ENCODE measurements at regions not wholly inside any gene's neighbourhood (a gene's known extent, or its start where the extent isn't known, plus 50 kb on each side); places are given as distances from the start of the nearest gene placed in this dataset.
"Not testable (repeated sequence)": the region's sequence is repeated elsewhere in the genome, so short reads cannot be mapped to it uniquely, and the experiment has no call there.

DNA sequence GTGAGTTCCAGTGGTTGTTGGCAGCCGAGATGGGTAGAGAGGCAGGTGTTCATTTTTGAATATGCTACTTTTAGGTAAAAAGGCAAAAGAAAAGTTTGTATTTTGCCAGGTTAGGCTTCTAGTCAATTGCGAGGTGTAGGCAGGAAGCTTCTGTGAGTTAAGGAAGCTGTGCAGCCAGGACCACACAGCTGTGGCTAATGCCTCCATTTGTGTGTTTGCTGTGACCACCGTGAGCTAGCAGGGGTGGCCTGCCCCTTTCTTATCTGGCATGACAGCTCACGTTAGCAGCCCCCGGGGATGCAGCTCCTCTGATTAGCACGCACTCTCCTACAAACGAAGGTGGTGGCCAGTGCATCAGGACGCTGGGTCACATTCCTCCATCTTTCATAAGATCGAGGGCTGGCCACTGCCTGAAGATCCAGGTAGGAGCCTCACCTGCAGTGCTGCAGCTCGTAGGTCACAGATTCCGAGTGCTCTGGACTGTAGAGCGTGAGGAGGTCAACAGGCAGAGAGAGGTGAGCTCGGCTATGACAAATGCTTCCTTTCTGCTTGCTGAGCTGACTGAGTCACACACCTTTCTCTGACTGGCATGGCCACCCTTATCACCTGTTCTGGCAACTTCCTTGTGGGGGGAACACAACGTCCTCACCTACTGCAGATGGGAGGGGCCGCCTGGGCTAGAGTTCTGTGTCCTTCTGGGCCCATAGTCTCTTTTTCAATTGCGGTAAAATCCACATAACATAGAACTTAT is 244.4 kb downstream of the HS3ST3B1 start:
- no peak overlapping the region for H3K56ac ChIP-seq (ENCODE audit: low read length)
- H3K4ac ChIP-seq (ENCODE audit: low read depth, low read length), result no peak overlapping the region
- H3K79me2 ChIP-seq (ENCODE audit: control insufficient read depth, insufficient read depth, low read length), result no peaks in the 10 kb centered on the region
- H2BK120ac ChIP-seq (ENCODE audit: low read depth, low read length), result no peak overlapping the region
- H2BK15ac ChIP-seq (replicated peaks; ENCODE audit: low read depth), result no peak overlapping the region
- no peak overlapping the region for H3K4me3 ChIP-seq (ENCODE audit: low read length)
- H2BK5ac ChIP-seq (ENCODE audit: low read length), result no peak overlapping the region
- H3K27me3 ChIP-seq (ENCODE audit: insufficient read depth, low read length, poor library complexity), result no peaks in the 10 kb centered on the region
- DNase-seq, result peak; percentile 14
- no peaks in the 10 kb centered on the region for H3K4me1 ChIP-seq (ENCODE audit: control insufficient read depth, low read depth, low read length)
- no peak overlapping the region for H3K27ac ChIP-seq (ENCODE audit: low read depth, low read length)
- WGBS (ENCODE audit: extremely low coverage, insufficient coverage, low lambda C conversion rate), result no CpG with 5 or more reads among the region's 16 CpGs
- no peak overlapping the region for H3K18ac ChIP-seq (ENCODE audit: low read length)
- H4K5ac ChIP-seq (ENCODE audit: low read length), result no peak overlapping the region
- H3K79me1 ChIP-seq (ENCODE audit: low read length), result no peaks in the 10 kb centered on the region
- no peak overlapping the region for H4K8ac ChIP-seq (ENCODE audit: low read depth, low read length)
- no peak overlapping the region for H2AK5ac ChIP-seq (ENCODE audit: low read length)
- no peak overlapping the region for H3K9ac ChIP-seq (ENCODE audit: low read length)
- no peak overlapping the region for H3K4me2 ChIP-seq (ENCODE audit: low read length)
- H3K36me3 ChIP-seq (ENCODE audit: control insufficient read depth, insufficient read depth, low read length), result no peaks in the 10 kb centered on the region
- no peak overlapping the region for H3K23ac ChIP-seq (ENCODE audit: low read length)

DNA sequence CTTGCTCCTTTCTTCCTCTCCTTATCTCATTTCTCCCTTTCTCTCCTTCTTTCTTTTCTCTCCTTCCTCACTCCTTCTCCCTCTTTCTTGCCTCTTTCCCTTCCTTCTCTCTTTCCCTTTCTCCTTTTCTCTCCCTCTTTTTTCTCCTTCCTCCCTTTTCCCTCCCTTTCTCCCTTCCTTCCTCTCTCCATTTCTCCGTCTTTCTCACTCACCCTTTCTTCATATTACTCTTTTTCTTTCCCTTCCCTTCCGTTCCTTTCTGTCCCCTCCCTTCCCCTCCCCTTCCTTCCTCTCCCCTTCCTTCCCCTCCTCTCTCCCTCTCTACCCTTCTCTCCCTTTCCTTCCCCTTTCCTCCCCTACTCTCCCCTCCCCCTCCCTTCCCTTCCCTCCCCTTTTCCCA is 240.8 kb downstream of the HS3ST3B1 start:
- Histone ChIP-seq H3K79me2 (ENCODE audit: control insufficient read depth, insufficient read depth, low read length) (no peaks in the 10 kb centered on the region), H3K4me1 (ENCODE audit: control insufficient read depth, low read depth, low read length) (no peaks in the 10 kb centered on the region), H2AK5ac (ENCODE audit: low read length) (no peak overlapping the region), H3K18ac (ENCODE audit: low read length) (no peak overlapping the region), H2BK120ac (ENCODE audit: low read depth, low read length) (no peak overlapping the region), H3K9ac (ENCODE audit: low read length) (no peak overlapping the region), H3K79me1 (ENCODE audit: low read length) (no peaks in the 10 kb centered on the region), H4K8ac (ENCODE audit: low read depth, low read length) (no peak overlapping the region), H3K4me3 (ENCODE audit: low read length) (no peak overlapping the region), H4K5ac (ENCODE audit: low read length) (no peak overlapping the region), H3K27ac (ENCODE audit: low read depth, low read length) (no peak overlapping the region), H3K23ac (ENCODE audit: low read length) (no peak overlapping the region), H3K4me2 (ENCODE audit: low read length) (no peak overlapping the region), H3K36me3 (ENCODE audit: control insufficient read depth, insufficient read depth, low read length) (no peaks in the 10 kb centered on the region), H2BK15ac (replicated peaks; ENCODE audit: low read depth) (no peak overlapping the region), H3K27me3 (ENCODE audit: insufficient read depth, low read length, poor library complexity) (no peaks in the 10 kb centered on the region), H3K56ac (ENCODE audit: low read length) (no peak overlapping the region), H2BK5ac (ENCODE audit: low read length) (no peak overlapping the region), H3K4ac (ENCODE audit: low read depth, low read length) (no peak overlapping the region)
- DNase-seq, result no peak
- 94% methylated on average over 2 of the region's 2 CpGs for WGBS (ENCODE audit: extremely low coverage, insufficient coverage, low lambda C conversion rate)

DNA sequence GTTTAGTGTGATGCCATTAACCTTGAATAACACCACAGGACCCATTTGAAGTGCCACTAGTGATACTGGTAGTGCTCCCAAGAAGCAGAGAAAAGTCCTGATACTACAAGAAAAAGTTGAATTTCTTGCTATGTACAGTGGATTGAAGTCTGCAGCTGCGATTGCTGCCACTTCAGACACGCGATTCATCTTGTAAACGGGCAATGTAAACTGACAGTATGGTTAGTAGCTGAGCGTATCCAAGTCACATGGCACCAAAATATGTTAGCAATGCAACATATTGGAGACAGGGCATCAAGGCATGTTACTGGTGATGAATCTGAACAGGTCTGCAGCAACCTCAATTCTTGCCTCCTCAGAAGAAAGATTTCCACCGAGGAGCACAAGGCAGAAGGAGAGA is 238.9 kb downstream of the HS3ST3B1 start:
- WGBS (ENCODE audit: extremely low coverage, insufficient coverage, low lambda C conversion rate), result no CpG with 5 or more reads among the region's 6 CpGs
- Histone ChIP-seq H2AK5ac (ENCODE audit: low read length) (no peak overlapping the region), H3K9ac (ENCODE audit: low read length) (no peak overlapping the region)

DNA sequence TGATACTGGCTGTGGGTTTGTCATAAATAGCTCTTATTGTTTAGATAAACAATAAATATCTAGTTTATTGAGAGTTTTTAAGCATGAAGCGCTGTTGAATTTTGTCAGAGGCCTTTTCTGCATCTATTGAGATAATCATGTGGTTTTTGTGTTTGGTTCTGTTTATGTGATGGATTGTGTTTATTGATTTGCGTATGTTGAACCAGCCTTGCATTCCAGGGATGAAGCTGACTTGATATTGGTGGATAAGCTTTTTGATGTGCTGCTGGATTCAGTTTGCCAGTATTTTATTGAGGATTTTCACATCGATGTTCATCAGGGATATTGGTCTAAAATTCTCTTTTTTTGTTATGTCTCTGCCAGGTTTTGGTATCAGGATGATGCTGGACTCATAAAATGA is 231.4 kb downstream of the HS3ST3B1 start:
- not testable (repeated sequence) for DNase-seq; H3K9ac ChIP-seq (ENCODE audit: low read length); H3K4me2 ChIP-seq (ENCODE audit: low read length)

More for the DNA sequence above, 238.9 kb downstream of the HS3ST3B1 start:
- H2BK15ac ChIP-seq (replicated peaks; ENCODE audit: low read depth), result no peak overlapping the region
- H3K27me3 ChIP-seq (ENCODE audit: insufficient read depth, low read length, poor library complexity), result no peaks in the 10 kb centered on the region
- no peak overlapping the region for H2BK120ac ChIP-seq (ENCODE audit: low read depth, low read length)
- no peak overlapping the region for H3K27ac ChIP-seq (ENCODE audit: low read depth, low read length)
- H3K4me1 ChIP-seq (ENCODE audit: control insufficient read depth, low read depth, low read length), result no peaks in the 10 kb centered on the region
- DNase-seq, result no peak
- H3K79me2 ChIP-seq (ENCODE audit: control insufficient read depth, insufficient read depth, low read length), result no peaks in the 10 kb centered on the region
- H3K23ac ChIP-seq (ENCODE audit: low read length), result no peak overlapping the region
- H3K4me3 ChIP-seq (ENCODE audit: low read length), result no peak overlapping the region
- H3K79me1 ChIP-seq (ENCODE audit: low read length), result no peaks in the 10 kb centered on the region
- H3K36me3 ChIP-seq (ENCODE audit: control insufficient read depth, insufficient read depth, low read length), result no peaks in the 10 kb centered on the region
- no peak overlapping the region for H4K8ac ChIP-seq (ENCODE audit: low read depth, low read length)
- no peak overlapping the region for H3K18ac ChIP-seq (ENCODE audit: low read length)
- H4K5ac ChIP-seq (ENCODE audit: low read length), result no peak overlapping the region
- no peak overlapping the region for H3K4me2 ChIP-seq (ENCODE audit: low read length)
- no peak overlapping the region for H3K4ac ChIP-seq (ENCODE audit: low read depth, low read length)
- H3K56ac ChIP-seq (ENCODE audit: low read length), result no peak overlapping the region
- H2BK5ac ChIP-seq (ENCODE audit: low read length), result no peak overlapping the region

DNA sequence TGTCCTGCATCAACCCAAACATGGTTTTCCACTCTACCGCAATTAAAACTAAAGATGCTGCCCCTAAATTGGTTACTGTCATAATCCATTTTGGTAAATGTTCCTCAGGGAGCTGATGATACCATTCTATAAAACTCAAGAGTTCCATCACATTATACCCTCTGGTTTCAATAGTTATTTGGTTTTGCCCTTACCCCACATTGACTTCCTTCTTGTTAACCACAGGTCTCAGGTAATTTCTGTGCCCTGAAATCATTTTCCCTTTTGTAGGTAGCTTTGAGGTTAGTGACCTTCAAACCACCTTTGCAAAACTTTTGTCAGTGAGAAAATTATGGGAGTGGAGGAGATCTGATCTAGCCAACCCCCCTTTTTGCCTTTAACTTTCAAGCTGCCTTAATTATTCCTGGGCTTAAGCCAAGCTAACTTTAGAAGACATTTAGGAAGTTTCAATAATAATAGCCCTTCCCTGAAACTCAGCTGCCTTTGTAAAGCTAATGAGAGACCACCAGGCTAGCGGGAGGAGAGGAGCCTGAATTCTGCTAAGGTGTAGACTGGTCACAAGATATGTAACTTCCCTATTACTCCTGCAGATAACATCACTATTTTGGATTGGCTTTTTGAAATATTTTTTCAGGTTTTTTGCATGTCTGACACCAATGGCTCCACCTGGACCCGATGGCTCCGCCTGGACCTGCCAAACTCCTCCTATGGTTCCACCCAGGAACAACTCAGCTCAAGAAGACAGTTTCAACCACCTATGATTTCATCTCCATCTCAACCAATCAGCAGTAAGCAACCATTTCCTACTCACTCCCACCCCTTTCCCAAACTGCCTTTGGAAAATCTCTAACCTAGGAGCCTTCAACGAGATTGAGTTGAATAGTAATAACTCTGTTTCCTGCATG is 224.9 kb downstream of the HS3ST3B1 start:
- Histone ChIP-seq H3K4me3 (ENCODE audit: low read length) (no peak overlapping the region), H3K27ac (ENCODE audit: low read depth, low read length) (no peak overlapping the region), H3K4me2 (ENCODE audit: low read length) (no peak overlapping the region), H3K4ac (ENCODE audit: low read depth, low read length) (no peak overlapping the region), H3K18ac (ENCODE audit: low read length) (no peak overlapping the region), H3K4me1 (ENCODE audit: control insufficient read depth, low read depth, low read length) (peaks cover 2% of the 10 kb centered on the region), H2BK15ac (replicated peaks; ENCODE audit: low read depth) (peak overlapping the region; percentile 58), H3K23ac (ENCODE audit: low read length) (no peak overlapping the region), H3K27me3 (ENCODE audit: insufficient read depth, low read length, poor library complexity) (no peaks in the 10 kb centered on the region), H3K79me1 (ENCODE audit: low read length) (no peaks in the 10 kb centered on the region), H4K5ac (ENCODE audit: low read length) (no peak overlapping the region), H2BK5ac (ENCODE audit: low read length) (no peak overlapping the region), H3K79me2 (ENCODE audit: control insufficient read depth, insufficient read depth, low read length) (no peaks in the 10 kb centered on the region), H3K56ac (ENCODE audit: low read length) (peak overlapping the region; percentile 15), H2BK120ac (ENCODE audit: low read depth, low read length) (no peak overlapping the region), H3K36me3 (ENCODE audit: control insufficient read depth, insufficient read depth, low read length) (no peaks in the 10 kb centered on the region), H4K8ac (ENCODE audit: low read depth, low read length) (no peak overlapping the region), H3K9ac (ENCODE audit: low read length) (no peak overlapping the region), H2AK5ac (ENCODE audit: low read length) (no peak overlapping the region)
- DNase-seq, result peak; percentile 35
- WGBS (ENCODE audit: extremely low coverage, insufficient coverage, low lambda C conversion rate), result no CpG with 5 or more reads among the region's 5 CpGs

More for the DNA sequence above, 231.4 kb downstream of the HS3ST3B1 start:
- H3K79me2 ChIP-seq (ENCODE audit: control insufficient read depth, insufficient read depth, low read length); H3K4ac ChIP-seq (ENCODE audit: low read depth, low read length); H4K5ac ChIP-seq (ENCODE audit: low read length); H3K23ac ChIP-seq (ENCODE audit: low read length); H2BK5ac ChIP-seq (ENCODE audit: low read length); H2BK15ac ChIP-seq (replicated peaks; ENCODE audit: low read depth); H3K36me3 ChIP-seq (ENCODE audit: control insufficient read depth, insufficient read depth, low read length); H4K8ac ChIP-seq (ENCODE audit: low read depth, low read length); H3K4me1 ChIP-seq (ENCODE audit: control insufficient read depth, low read depth, low read length); H3K4me3 ChIP-seq (ENCODE audit: low read length); H3K56ac ChIP-seq (ENCODE audit: low read length); H3K18ac ChIP-seq (ENCODE audit: low read length); H3K27me3 ChIP-seq (ENCODE audit: insufficient read depth, low read length, poor library complexity); H3K27ac ChIP-seq (ENCODE audit: low read depth, low read length); H2AK5ac ChIP-seq (ENCODE audit: low read length); H2BK120ac ChIP-seq (ENCODE audit: low read depth, low read length); H3K79me1 ChIP-seq (ENCODE audit: low read length): not testable (repeated sequence)
- no CpG with 5 or more reads among the region's 3 CpGs for WGBS (ENCODE audit: extremely low coverage, insufficient coverage, low lambda C conversion rate)

Measured in mesendoderm (in vitro differentiated cells).